ENCODE measurements at regions not wholly inside any gene's neighbourhood (a gene's known extent, or its start where the extent isn't known, plus 50 kb on each side); places are given as distances from the start of the nearest gene placed in this dataset.

GRCh38 chr6:168867247-168868102 lies 386.2 kb downstream of the THBS2 start:
- Mint-ChIP-seq H3K27ac (no peak overlapping the region), H3K4me3 (no peak overlapping the region), H3K27me3 (ENCODE audit: low read depth) (peaks cover 5% of the 10 kb centered on the region), H3K4me1 (no peaks in the 10 kb centered on the region), H3K9me3 (no peaks in the 10 kb centered on the region), H3K36me3 (no peaks in the 10 kb centered on the region)
- no peak for DNase-seq (ENCODE audit: low spot score in 2 of 2, unreplicated experiment in 2 of 2)
- TF ChIP-seq CTCF (IDR thresholded peaks at IDR 0.05; ENCODE audit: unreplicated experiment) = no peak

GRCh38 chr6:168866534-168866933 lies 387.1 kb downstream of the THBS2 start:
- no peaks in the 10 kb centered on the region for H3K36me3 Mint-ChIP-seq
- no peak overlapping the region for H3K27ac Mint-ChIP-seq
- no peak for DNase-seq (ENCODE audit: low spot score in 2 of 2, unreplicated experiment in 2 of 2)
- no peaks in the 10 kb centered on the region for H3K4me1 Mint-ChIP-seq
- no peak for TF ChIP-seq CTCF (IDR thresholded peaks at IDR 0.05; ENCODE audit: unreplicated experiment)
- H3K27me3 Mint-ChIP-seq (ENCODE audit: low read depth) = peaks cover 3% of the 10 kb centered on the region
- no peaks in the 10 kb centered on the region for H3K9me3 Mint-ChIP-seq
- H3K4me3 Mint-ChIP-seq = no peak overlapping the region

- no peaks in the 10 kb centered on the region for H3K4me1 Mint-ChIP-seq
- no peak for DNase-seq (ENCODE audit: low spot score in 2 of 2, unreplicated experiment in 2 of 2)
- no peak for TF ChIP-seq CTCF (IDR thresholded peaks at IDR 0.05; ENCODE audit: unreplicated experiment)
Observed at GRCh38 chr6:168865522-168865921, 388.1 kb downstream of the THBS2 start.

GRCh38 chr6:168864541-168865460 lies 388.8 kb downstream of the THBS2 start:
- no peaks in the 10 kb centered on the region for H3K4me1 Mint-ChIP-seq
- no peak overlapping the region for H3K27ac Mint-ChIP-seq
- peaks cover 3% of the 10 kb centered on the region for H3K27me3 Mint-ChIP-seq (ENCODE audit: low read depth)
- no peaks in the 10 kb centered on the region for H3K9me3 Mint-ChIP-seq
- H3K36me3 Mint-ChIP-seq = no peaks in the 10 kb centered on the region
- no peak overlapping the region for H3K4me3 Mint-ChIP-seq
- no peak for TF ChIP-seq CTCF (IDR thresholded peaks at IDR 0.05; ENCODE audit: unreplicated experiment)
- DNase-seq (ENCODE audit: low spot score in 2 of 2, unreplicated experiment in 2 of 2) = no peak

More at GRCh38 chr6:168865522-168865921, 388.1 kb downstream of the THBS2 start:
- H3K27ac Mint-ChIP-seq = no peak overlapping the region
- H3K36me3 Mint-ChIP-seq = no peaks in the 10 kb centered on the region
- peaks cover 3% of the 10 kb centered on the region for H3K27me3 Mint-ChIP-seq (ENCODE audit: low read depth)
- H3K4me3 Mint-ChIP-seq = no peak overlapping the region
- no peaks in the 10 kb centered on the region for H3K9me3 Mint-ChIP-seq

GRCh38 chr6:168863467-168863866 lies 390.2 kb downstream of the THBS2 start:
- H3K27me3 Mint-ChIP-seq (ENCODE audit: low read depth) = peaks cover 3% of the 10 kb centered on the region

More at GRCh38 chr6:168863467-168863866, 390.2 kb downstream of the THBS2 start:
- Mint-ChIP-seq H3K36me3 (no peaks in the 10 kb centered on the region), H3K4me3 (no peak overlapping the region), H3K27ac (no peak overlapping the region), H3K9me3 (no peaks in the 10 kb centered on the region), H3K4me1 (peaks cover 6% of the 10 kb centered on the region)
- no peak for DNase-seq (ENCODE audit: low spot score in 2 of 2, unreplicated experiment in 2 of 2)
- TF ChIP-seq CTCF (IDR thresholded peaks at IDR 0.05; ENCODE audit: unreplicated experiment) = no peak
